Right lobe of liver (tissue), 6 donors: ENCODE measurements at regions not wholly inside any gene's neighbourhood (a gene's known extent, or its start where the extent isn't known, plus 50 kb on each side); places are given as distances from the start of the nearest gene placed in this dataset.

Source experiments
- ATAC-seq, 4 donors: fragments of 200-7000 bp; cut with Tn5 transposase; one replicate each; pipeline ENCODE4 v1.9.1; 2020; ENCODE audit warnings: mild to moderate bottlenecking in 4 of 4, moderate library complexity in 4 of 4
- DNase-seq, 3 donors: peaks; one replicate each; pipeline ENCODE4 v3.0.0-alpha.2; 2020
- H3K27ac ChIP-seq, 3 donors: fragments of 200-600 bp; one replicate each; pipeline ENCODE4 v1.8.0; 2022
- H3K27me3 ChIP-seq, 2 donors: fragments of 200-600 bp; one replicate each; pipeline ENCODE4 v1.8.0; 2022
- H3K36me3 ChIP-seq, 4 donors: fragments of 200-600 bp; sonication (generic) in 1 of 4; one replicate each; pipeline versions ENCODE4 v1.5.1 to v1.8.0; 2017 to 2022; ENCODE audit warnings: control low read depth in 1 of 4
- H3K4me1 ChIP-seq, 4 donors: fragments of 200-600 bp; sonication (generic) in 1 of 4; one replicate each; pipeline versions ENCODE4 v1.5.1 to v1.8.0; 2017 to 2022; ENCODE audit warnings: control low read depth in 1 of 4
- H3K4me3 ChIP-seq, 3 donors: fragments of 200-600 bp; one replicate each; pipeline ENCODE4 v1.8.0; 2022
- H3K9me3 ChIP-seq, 4 donors: fragments of 200-600 bp; sonication (generic) in 1 of 4; one replicate each; pipeline versions ENCODE4 v1.5.1 to v1.8.0; 2017 to 2022; ENCODE audit warnings: control low read depth in 1 of 4
- CTCF ChIP-seq, 4 donors: fragments of 200-600 bp in 3 of 4; fragments of 450-650 bp in 1 of 4; IDR thresholded peaks; one replicate each; pipeline versions ENCODE4 v1.5.1 to v1.8.0; 2016 to 2022; ENCODE audit warnings: antibody characterized with exemption in 4 of 4, mild to moderate bottlenecking in 2 of 4
- POLR2A ChIP-seq: fragments of 450-650 bp; IDR thresholded peaks from one replicate; pipeline ENCODE4 v1.6.1; 2017; ENCODE audit warnings: antibody characterized with exemption, mild to moderate bottlenecking
- WGBS: methylation state at CpG from one replicate; pipeline ENCODE4 v1.1.6; 2018; ENCODE audit warnings: low coverage, low lambda C conversion rate; ENCODE audit not compliant: insufficient coverage; ENCODE audit errors: missing lambda C conversion rate; 5-methylcytosine and 5-hydroxymethylcytosine counted together
- intact Hi-C, 2 donors: fragments of 100-400 bp; cut with DNase I; formaldehyde crosslinking; loops; one replicate each; pipeline versions ENCODE4 v1.11.2 to v1.14.1; 2022
- donor health status: DM: no; HTN: yes; CAD: no.
- donor health status: DM: no; HTN: no; CAD: no.
- donor health status: DM: no; HTN: no; CAD: no.
- donor health status: DM: no; HTN: yes; CAD: no.
- donor health status: DM: no; HTN: yes; CAD: no.

- no peaks in the 10 kb centered on the region for H3K9me3 ChIP-seq
- H3K4me1 ChIP-seq = no peaks in the 10 kb centered on the region
- H3K27me3 ChIP-seq = no peaks in the 10 kb centered on the region
- H3K4me3 ChIP-seq = no peak overlapping the region
- no peak overlapping the region for H3K27ac ChIP-seq
- 47% methylated on average over 1 of the region's 1 CpG for WGBS
- no peak for DNase-seq
- intact Hi-C loops = no loop called here
- TF ChIP-seq CTCF (IDR thresholded peaks at IDR 0.05) = no peak
- TF ChIP-seq POLR2A = no peak
- no peak for ATAC-seq
- H3K36me3 ChIP-seq = no peaks in the 10 kb centered on the region
Observed at GRCh38 chr11:80986421-80987074, 1545.7 kb upstream of the TENM4 start.

GRCh38 chr11:80980227-80980626, 1539.4 kb upstream of the TENM4 start:
- no peaks in the 10 kb centered on the region for H3K27me3 ChIP-seq
- H3K4me3 ChIP-seq = no peak overlapping the region
- H3K4me1 ChIP-seq = no peaks in the 10 kb centered on the region
- intact Hi-C loops = no loop called here
- no peak for ATAC-seq
- TF ChIP-seq POLR2A = no peak
- H3K36me3 ChIP-seq = no peaks in the 10 kb centered on the region
- no peaks in the 10 kb centered on the region for H3K9me3 ChIP-seq
- H3K27ac ChIP-seq = no peak overlapping the region
- DNase-seq = no peak

GRCh38 chr11:80973786-80974185, 1533.0 kb upstream of the TENM4 start:
- no peak for DNase-seq
- H3K4me1 ChIP-seq = no peaks in the 10 kb centered on the region
- no peak for TF ChIP-seq CTCF (IDR thresholded peaks at IDR 0.05)
- TF ChIP-seq POLR2A = no peak
- no peaks in the 10 kb centered on the region for H3K9me3 ChIP-seq
- no peak for ATAC-seq
- H3K27me3 ChIP-seq = no peaks in the 10 kb centered on the region
- no peak overlapping the region for H3K4me3 ChIP-seq
- no peak overlapping the region for H3K27ac ChIP-seq
- H3K36me3 ChIP-seq = no peaks in the 10 kb centered on the region
- intact Hi-C loops = no loop called here
- WGBS = 55% methylated on average over 2 of the region's 2 CpGs

- H3K4me3 ChIP-seq = no peak overlapping the region
- no peaks in the 10 kb centered on the region for H3K9me3 ChIP-seq
- no peak for ATAC-seq
- no peak overlapping the region for H3K27ac ChIP-seq
- no peaks in the 10 kb centered on the region for H3K4me1 ChIP-seq
- H3K36me3 ChIP-seq = no peaks in the 10 kb centered on the region
- TF ChIP-seq POLR2A (no peak), CTCF (IDR thresholded peaks at IDR 0.05) (no peak)
- no peak for DNase-seq
- intact Hi-C loops = no loop called here
- no peaks in the 10 kb centered on the region for H3K27me3 ChIP-seq
Observed at GRCh38 chr11:80970037-80970436, 1529.2 kb upstream of the TENM4 start.

- no peaks in the 10 kb centered on the region for H3K4me1 ChIP-seq
Observed at GRCh38 chr11:80967649-80968048, 1526.8 kb upstream of the TENM4 start.

More at GRCh38 chr11:80967649-80968048, 1526.8 kb upstream of the TENM4 start:
- no peak for TF ChIP-seq CTCF (IDR thresholded peaks at IDR 0.05)
- no peak for TF ChIP-seq POLR2A
- intact Hi-C loops = no loop called here
- Histone ChIP-seq H3K4me3 (no peak overlapping the region), H3K36me3 (no peaks in the 10 kb centered on the region), H3K27ac (no peak overlapping the region), H3K9me3 (no peaks in the 10 kb centered on the region), H3K27me3 (no peaks in the 10 kb centered on the region)
- DNase-seq = no peak
- 66% methylated on average over 5 of the region's 5 CpGs for WGBS
- no peak for ATAC-seq
